HEK293 (cell line): ENCODE measurements at regions not wholly inside any gene's neighbourhood (a gene's known extent, or its start where the extent isn't known, plus 50 kb on each side); places are given as distances from the start of the nearest gene placed in this dataset.

Experiments
- CTCF ChIA-PET: fragments of 350-600 bp; formaldehyde crosslinking; extraction: SDS; loops from one replicate; lab custom pipeline; 2021; ENCODE audit warnings: antibody characterized with exemption; lab: Yijun Ruan, JAX
- POLR2A ChIA-PET: fragments of 300-600 bp; formaldehyde crosslinking; extraction: SDS; loops from one replicate; lab custom pipeline; 2020; ENCODE audit warnings: antibody characterized with exemption, inconsistent platforms; lab: Yijun Ruan, JAX
- H3K27ac ChIP-seq: fragments of 200-500 bp; sonication (Bioruptor generic); 2 replicates; pipeline ENCODE4 v1.5.1; 2014; ENCODE audit warnings: low read depth, low read length, control low read depth, inconsistent platforms; ENCODE audit errors: extremely low read depth
- H3K36me3 ChIP-seq, 2 experiments: fragments of 200-500 bp in 1 of 2; sonication (Bioruptor generic) in 1 of 2; 1 replicate in 1 of 2; 2 replicates in 1 of 2; pipeline ENCODE4 v1.5.1; 2014 to 2017; ENCODE audit warnings: inconsistent platforms in 2 of 2, low read length in 2 of 2; ENCODE audit not compliant: control insufficient read depth in 2 of 2, insufficient read depth in 1 of 2
- H3K4me1 ChIP-seq: fragments of 200-500 bp; sonication (Bioruptor generic); 2 replicates; pipeline ENCODE4 v1.5.1; 2014; ENCODE audit warnings: mild to moderate bottlenecking, low read length, inconsistent platforms; ENCODE audit not compliant: control insufficient read depth, insufficient read depth
- H3K4me3 ChIP-seq: 2 replicates; pipeline ENCODE4 v1.5.1; 2011; ENCODE audit warnings: low read depth, mild to moderate bottlenecking, control low read depth, low read length, moderate library complexity
- H3K9me3 ChIP-seq: fragments of 200-500 bp; sonication (Bioruptor generic); 2 replicates; pipeline ENCODE4 v1.5.1; 2014; ENCODE audit warnings: low read depth, low read length, inconsistent platforms; ENCODE audit not compliant: control insufficient read depth, insufficient read depth
- KLF1 ChIP-seq: fragments of 450-650 bp; formaldehyde crosslinking; IDR thresholded peaks from 2 replicates; pipeline ENCODE4 v1.5.1; 2016; ENCODE audit warnings: missing biosample characterization, missing genetic modification characterization
- KLF10 ChIP-seq: fragments of 450-650 bp; IDR thresholded peaks from 2 replicates; pipeline ENCODE4 v1.5.1; 2018; ENCODE audit warnings: missing biosample characterization, mild to moderate bottlenecking, missing genetic modification characterization
- KLF16 ChIP-seq: fragments of 450-650 bp; formaldehyde crosslinking; IDR thresholded peaks from 2 replicates; pipeline ENCODE4 v1.5.1; 2017; ENCODE audit warnings: missing biosample characterization, missing genetic modification characterization
- KLF9 ChIP-seq: fragments of 450-650 bp; formaldehyde crosslinking; IDR thresholded peaks from 2 replicates; pipeline ENCODE4 v1.5.1; 2016; ENCODE audit warnings: missing biosample characterization, missing genetic modification characterization, low read depth
- SALL2 ChIP-seq: fragments of 450-650 bp; formaldehyde crosslinking; IDR thresholded peaks from 2 replicates; pipeline ENCODE4 v1.5.0; 2017; ENCODE audit warnings: missing biosample characterization, mild to moderate bottlenecking, missing genetic modification characterization, borderline replicate concordance
- SETDB1 ChIP-seq: IDR thresholded peaks from one replicate; pipeline ENCODE4 v1.6.1; 2017; ENCODE audit warnings: mild to moderate bottlenecking, low read length, moderate library complexity, mixed read lengths; ENCODE audit not compliant: insufficient read length
- TRIM28 ChIP-seq: IDR thresholded peaks from 2 replicates; pipeline ENCODE4 v1.6.1; 2011; ENCODE audit warnings: low read length, control low read depth, borderline replicate concordance
- ZEB2 ChIP-seq: fragments of 450-650 bp; formaldehyde crosslinking; IDR thresholded peaks from 2 replicates; pipeline ENCODE4 v1.5.1; 2016; ENCODE audit warnings: missing biosample characterization, missing genetic modification characterization
- ZFP37 ChIP-seq: fragments of 450-650 bp; formaldehyde crosslinking; IDR thresholded peaks from 2 replicates; pipeline ENCODE4 v1.5.1; 2016; ENCODE audit warnings: missing biosample characterization, missing genetic modification characterization
- ZNF114 ChIP-seq: fragments of 450-650 bp; formaldehyde crosslinking; IDR thresholded peaks from 2 replicates; pipeline ENCODE4 v1.5.0; 2017; ENCODE audit warnings: missing biosample characterization, missing genetic modification characterization
- ZNF157 ChIP-seq: fragments of 450-650 bp; formaldehyde crosslinking; IDR thresholded peaks from 2 replicates; pipeline ENCODE4 v1.5.1; 2016; ENCODE audit warnings: missing biosample characterization, missing genetic modification characterization
- ZNF211 ChIP-seq: fragments of 450-650 bp; formaldehyde crosslinking; IDR thresholded peaks from 2 replicates; pipeline ENCODE4 v1.5.1; 2016; ENCODE audit warnings: low read depth, missing biosample characterization, missing genetic modification characterization
- ZNF221 ChIP-seq: fragments of 450-650 bp; formaldehyde crosslinking; IDR thresholded peaks from 2 replicates; pipeline ENCODE4 v1.5.1; 2017; ENCODE audit warnings: missing biosample characterization, missing genetic modification characterization, borderline replicate concordance
- ZNF23 ChIP-seq: fragments of 450-650 bp; formaldehyde crosslinking; IDR thresholded peaks from 2 replicates; pipeline ENCODE4 v1.5.1; 2016; ENCODE audit warnings: missing biosample characterization, missing genetic modification characterization, borderline replicate concordance
- ZNF239 ChIP-seq: fragments of 450-650 bp; formaldehyde crosslinking; IDR thresholded peaks from 2 replicates; pipeline ENCODE4 v1.5.1; 2016; ENCODE audit warnings: missing biosample characterization, missing genetic modification characterization
- ZNF266 ChIP-seq: fragments of 450-650 bp; formaldehyde crosslinking; IDR thresholded peaks from 2 replicates; pipeline ENCODE4 v1.5.1; 2016; ENCODE audit warnings: missing biosample characterization, missing genetic modification characterization, low read depth
- ZNF37A ChIP-seq: fragments of 450-650 bp; IDR thresholded peaks from 2 replicates; pipeline ENCODE4 v1.5.1; 2018; ENCODE audit warnings: missing biosample characterization, missing genetic modification characterization
- ZNF423 ChIP-seq: fragments of 450-650 bp; formaldehyde crosslinking; IDR thresholded peaks from 2 replicates; pipeline ENCODE4 v1.5.1; 2016; ENCODE audit warnings: missing biosample characterization, missing genetic modification characterization
- ZNF426 ChIP-seq: fragments of 450-650 bp; formaldehyde crosslinking; IDR thresholded peaks from 2 replicates; pipeline ENCODE4 v1.5.1; 2017; ENCODE audit warnings: missing biosample characterization, missing genetic modification characterization, mild to moderate bottlenecking, inconsistent platforms, moderate library complexity
- ZNF510 ChIP-seq: fragments of 450-650 bp; formaldehyde crosslinking; IDR thresholded peaks from 2 replicates; pipeline ENCODE4 v1.5.1; 2018; ENCODE audit warnings: mild to moderate bottlenecking, missing genetic modification characterization, missing biosample characterization; ENCODE audit not compliant: insufficient replicate concordance
- ZNF521 ChIP-seq: fragments of 450-650 bp; formaldehyde crosslinking; IDR thresholded peaks from 2 replicates; pipeline ENCODE4 v1.5.1; 2017; ENCODE audit warnings: missing biosample characterization, mild to moderate bottlenecking, missing genetic modification characterization
- ZNF610 ChIP-seq: fragments of 450-650 bp; formaldehyde crosslinking; IDR thresholded peaks from 2 replicates; pipeline ENCODE4 v1.5.1; 2016; ENCODE audit warnings: missing biosample characterization, missing genetic modification characterization, borderline replicate concordance
- ZNF704 ChIP-seq: fragments of 450-650 bp; formaldehyde crosslinking; IDR thresholded peaks from 2 replicates; pipeline ENCODE4 v1.5.1; 2016; ENCODE audit warnings: missing biosample characterization, missing genetic modification characterization
- ZNF785 ChIP-seq: fragments of 450-650 bp; formaldehyde crosslinking; IDR thresholded peaks from 2 replicates; pipeline ENCODE4 v1.5.1; 2016; ENCODE audit warnings: missing biosample characterization, missing genetic modification characterization
- ZSCAN16 ChIP-seq: fragments of 450-650 bp; formaldehyde crosslinking; IDR thresholded peaks from 2 replicates; pipeline ENCODE4 v1.5.1; 2016; ENCODE audit warnings: missing biosample characterization, missing genetic modification characterization
- ZSCAN23 ChIP-seq: fragments of 450-650 bp; formaldehyde crosslinking; IDR thresholded peaks from 2 replicates; pipeline ENCODE4 v1.5.1; 2016; ENCODE audit warnings: missing biosample characterization, missing genetic modification characterization
- TF ChIP-seq, protein P1 (sequence below): fragments of 450-650 bp; formaldehyde crosslinking; IDR thresholded peaks from 2 replicates; pipeline ENCODE4 v1.5.1; 2016; ENCODE audit warnings: missing biosample characterization, missing genetic modification characterization, low read depth
- TF ChIP-seq, protein P2 (sequence below): fragments of 450-650 bp; formaldehyde crosslinking; IDR thresholded peaks from 2 replicates; pipeline ENCODE4 v1.5.1; 2017; ENCODE audit warnings: missing biosample characterization, missing genetic modification characterization
- TF ChIP-seq, protein P3 (sequence below): fragments of 450-650 bp; formaldehyde crosslinking; IDR thresholded peaks from 2 replicates; pipeline ENCODE4 v1.5.1; 2017; ENCODE audit warnings: missing biosample characterization, missing genetic modification characterization
- TF ChIP-seq, protein P4 (sequence below): fragments of 450-650 bp; formaldehyde crosslinking; conservative IDR thresholded peaks from 2 replicates; pipeline ENCODE4 v1.5.1; 2016; ENCODE audit warnings: low read depth, missing biosample characterization, missing genetic modification characterization

DNA sequence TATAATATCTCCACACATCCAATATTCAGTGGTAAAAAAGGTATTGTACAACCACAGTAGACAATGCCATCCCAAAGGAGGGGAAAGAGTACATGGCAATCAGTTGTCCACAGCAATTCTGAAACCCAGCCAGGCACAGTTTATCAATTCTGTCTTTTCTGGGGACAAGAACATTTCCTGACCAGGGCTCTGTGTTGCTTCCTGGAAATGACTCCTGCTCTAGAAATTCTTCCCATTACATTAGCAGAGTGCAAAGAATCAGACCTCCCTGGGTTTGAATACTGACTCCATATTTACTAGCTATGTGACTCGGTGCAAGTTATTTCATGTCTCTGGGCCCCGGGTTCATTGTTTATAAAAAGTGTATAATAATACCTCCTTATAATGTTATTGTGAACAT is 220.4 kb upstream of the CFAP20DC start (continued):
- no peak for TF ChIP-seq ZNF423 (tag by site-specific recombination)
- no peak for TF ChIP-seq ZNF610
- TF ChIP-seq, protein P1, sequence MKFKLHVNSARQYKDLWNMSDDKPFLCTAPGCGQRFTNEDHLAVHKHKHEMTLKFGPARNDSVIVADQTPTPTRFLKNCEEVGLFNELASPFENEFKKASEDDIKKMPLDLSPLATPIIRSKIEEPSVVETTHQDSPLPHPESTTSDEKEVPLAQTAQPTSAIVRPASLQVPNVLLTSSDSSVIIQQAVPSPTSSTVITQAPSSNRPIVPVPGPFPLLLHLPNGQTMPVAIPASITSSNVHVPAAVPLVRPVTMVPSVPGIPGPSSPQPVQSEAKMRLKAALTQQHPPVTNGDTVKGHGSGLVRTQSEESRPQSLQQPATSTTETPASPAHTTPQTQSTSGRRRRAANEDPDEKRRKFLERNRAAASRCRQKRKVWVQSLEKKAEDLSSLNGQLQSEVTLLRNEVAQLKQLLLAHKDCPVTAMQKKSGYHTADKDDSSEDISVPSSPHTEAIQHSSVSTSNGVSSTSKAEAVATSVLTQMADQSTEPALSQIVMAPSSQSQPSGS: no peak
- TF ChIP-seq, protein P2, sequence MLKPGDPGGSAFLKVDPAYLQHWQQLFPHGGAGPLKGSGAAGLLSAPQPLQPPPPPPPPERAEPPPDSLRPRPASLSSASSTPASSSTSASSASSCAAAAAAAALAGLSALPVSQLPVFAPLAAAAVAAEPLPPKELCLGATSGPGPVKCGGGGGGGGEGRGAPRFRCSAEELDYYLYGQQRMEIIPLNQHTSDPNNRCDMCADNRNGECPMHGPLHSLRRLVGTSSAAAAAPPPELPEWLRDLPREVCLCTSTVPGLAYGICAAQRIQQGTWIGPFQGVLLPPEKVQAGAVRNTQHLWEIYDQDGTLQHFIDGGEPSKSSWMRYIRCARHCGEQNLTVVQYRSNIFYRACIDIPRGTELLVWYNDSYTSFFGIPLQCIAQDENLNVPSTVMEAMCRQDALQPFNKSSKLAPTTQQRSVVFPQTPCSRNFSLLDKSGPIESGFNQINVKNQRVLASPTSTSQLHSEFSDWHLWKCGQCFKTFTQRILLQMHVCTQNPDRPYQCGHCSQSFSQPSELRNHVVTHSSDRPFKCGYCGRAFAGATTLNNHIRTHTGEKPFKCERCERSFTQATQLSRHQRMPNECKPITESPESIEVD (tag by site-specific recombination): no peak
- TF ChIP-seq, protein P3, sequence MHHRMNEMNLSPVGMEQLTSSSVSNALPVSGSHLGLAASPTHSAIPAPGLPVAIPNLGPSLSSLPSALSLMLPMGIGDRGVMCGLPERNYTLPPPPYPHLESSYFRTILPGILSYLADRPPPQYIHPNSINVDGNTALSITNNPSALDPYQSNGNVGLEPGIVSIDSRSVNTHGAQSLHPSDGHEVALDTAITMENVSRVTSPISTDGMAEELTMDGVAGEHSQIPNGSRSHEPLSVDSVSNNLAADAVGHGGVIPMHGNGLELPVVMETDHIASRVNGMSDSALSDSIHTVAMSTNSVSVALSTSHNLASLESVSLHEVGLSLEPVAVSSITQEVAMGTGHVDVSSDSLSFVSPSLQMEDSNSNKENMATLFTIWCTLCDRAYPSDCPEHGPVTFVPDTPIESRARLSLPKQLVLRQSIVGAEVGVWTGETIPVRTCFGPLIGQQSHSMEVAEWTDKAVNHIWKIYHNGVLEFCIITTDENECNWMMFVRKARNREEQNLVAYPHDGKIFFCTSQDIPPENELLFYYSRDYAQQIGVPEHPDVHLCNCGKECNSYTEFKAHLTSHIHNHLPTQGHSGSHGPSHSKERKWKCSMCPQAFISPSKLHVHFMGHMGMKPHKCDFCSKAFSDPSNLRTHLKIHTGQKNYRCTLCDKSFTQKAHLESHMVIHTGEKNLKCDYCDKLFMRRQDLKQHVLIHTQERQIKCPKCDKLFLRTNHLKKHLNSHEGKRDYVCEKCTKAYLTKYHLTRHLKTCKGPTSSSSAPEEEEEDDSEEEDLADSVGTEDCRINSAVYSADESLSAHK (tag by site-specific recombination): no peak
- no peak for TF ChIP-seq ZEB2 (tag by site-specific recombination)
- TF ChIP-seq KLF16 (tag by site-specific recombination): no peak
- TF ChIP-seq ZNF37A: no peak
- TF ChIP-seq SALL2: no peak
- no peak for TF ChIP-seq KLF9 (tag by site-specific recombination)
- TF ChIP-seq ZNF426 (tag by site-specific recombination): no peak

DNA sequence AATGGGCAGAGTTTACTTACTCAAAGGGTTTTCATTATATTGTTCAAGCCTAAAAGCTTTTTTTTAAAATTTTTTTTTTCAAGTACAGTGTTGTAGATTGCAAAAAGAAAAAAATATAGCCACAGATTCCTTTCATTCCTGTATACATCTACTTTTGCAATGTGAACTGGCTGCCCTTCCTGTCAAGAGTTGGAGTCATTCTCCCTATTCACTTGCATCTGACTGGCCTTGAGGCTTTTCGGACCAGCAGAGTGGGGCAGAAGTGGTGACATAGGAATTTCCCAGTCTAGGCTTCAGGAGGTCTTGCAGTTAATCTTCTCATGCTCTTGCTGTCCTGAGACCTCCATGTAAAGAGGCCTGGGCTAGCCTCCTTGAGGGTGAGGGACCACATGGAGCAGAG is 218.3 kb upstream of the CFAP20DC start:
- CTCF ChIA-PET: interaction anchor here (0.6 to 1.0 kb wide), 2 partner anchors 9 to 45 kb away, joined by 4 to 5 read pairs; no protein-coding TSS in a partner anchor
- TF ChIP-seq KLF10 (tag by site-specific recombination) (no peak), ZFP37 (tag by site-specific recombination) (no peak), TRIM28 (no peak), ZSCAN16 (tag by site-specific recombination) (no peak), ZNF221 (tag by site-specific recombination) (no peak), ZNF510 (tag by site-specific recombination) (no peak), SETDB1 (no peak), ZNF211 (tag by site-specific recombination) (no peak), ZSCAN23 (tag by site-specific recombination) (no peak), ZNF114 (tag by site-specific recombination) (no peak), ZNF521 (tag by site-specific recombination) (no peak), ZNF157 (tag by site-specific recombination) (no peak), ZNF704 (tag by site-specific recombination) (no peak), ZNF785 (no peak), KLF1 (tag by site-specific recombination) (no peak), ZNF23 (tag by site-specific recombination) (no peak), ZNF239 (tag by site-specific recombination) (no peak), ZNF266 (no peak)
- TF ChIP-seq, protein P4, sequence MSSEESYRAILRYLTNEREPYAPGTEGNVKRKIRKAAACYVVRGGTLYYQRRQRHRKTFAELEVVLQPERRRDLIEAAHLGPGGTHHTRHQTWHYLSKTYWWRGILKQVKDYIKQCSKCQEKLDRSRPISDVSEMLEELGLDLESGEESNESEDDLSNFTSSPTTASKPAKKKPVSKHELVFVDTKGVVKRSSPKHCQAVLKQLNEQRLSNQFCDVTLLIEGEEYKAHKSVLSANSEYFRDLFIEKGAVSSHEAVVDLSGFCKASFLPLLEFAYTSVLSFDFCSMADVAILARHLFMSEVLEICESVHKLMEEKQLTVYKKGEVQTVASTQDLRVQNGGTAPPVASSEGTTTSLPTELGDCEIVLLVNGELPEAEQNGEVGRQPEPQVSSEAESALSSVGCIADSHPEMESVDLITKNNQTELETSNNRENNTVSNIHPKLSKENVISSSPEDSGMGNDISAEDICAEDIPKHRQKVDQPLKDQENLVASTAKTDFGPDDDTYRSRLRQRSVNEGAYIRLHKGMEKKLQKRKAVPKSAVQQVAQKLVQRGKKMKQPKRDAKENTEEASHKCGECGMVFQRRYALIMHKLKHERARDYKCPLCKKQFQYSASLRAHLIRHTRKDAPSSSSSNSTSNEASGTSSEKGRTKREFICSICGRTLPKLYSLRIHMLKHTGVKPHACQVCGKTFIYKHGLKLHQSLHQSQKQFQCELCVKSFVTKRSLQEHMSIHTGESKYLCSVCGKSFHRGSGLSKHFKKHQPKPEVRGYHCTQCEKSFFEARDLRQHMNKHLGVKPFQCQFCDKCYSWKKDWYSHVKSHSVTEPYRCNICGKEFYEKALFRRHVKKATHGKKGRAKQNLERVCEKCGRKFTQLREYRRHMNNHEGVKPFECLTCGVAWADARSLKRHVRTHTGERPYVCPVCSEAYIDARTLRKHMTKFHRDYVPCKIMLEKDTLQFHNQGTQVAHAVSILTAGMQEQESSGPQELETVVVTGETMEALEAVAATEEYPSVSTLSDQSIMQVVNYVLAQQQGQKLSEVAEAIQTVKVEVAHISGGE (tag by site-specific recombination): no peak

More for the DNA sequence above, 218.3 kb upstream of the CFAP20DC start:
- H3K27ac ChIP-seq: no peak overlapping the region
- no peaks in the 10 kb centered on the region for H3K36me3 ChIP-seq
- no peak overlapping the region for H3K4me3 ChIP-seq
- POLR2A ChIA-PET: no interaction called here
- no peaks in the 10 kb centered on the region for H3K9me3 ChIP-seq
- no peaks in the 10 kb centered on the region for H3K4me1 ChIP-seq
